MM.1S (cell line): ENCODE measurements at regions not wholly inside any gene's neighbourhood (a gene's known extent, or its start where the extent isn't known, plus 50 kb on each side); places are given as distances from the start of the nearest gene placed in this dataset.

Experiments used
- DNase-seq: peaks from one replicate; pipeline ENCODE4 v3.0.0-alpha.2; 2015
- H2AFZ ChIP-seq: fragments of 300-600 bp; sonication (generic); 2 replicates; pipeline ENCODE4 v1.6.0; 2016; ENCODE audit warnings: antibody characterized with exemption, low read length
- H3F3A ChIP-seq: fragments of 300-600 bp; sonication (generic); 2 replicates; pipeline ENCODE4 v1.6.1; 2016; ENCODE audit warnings: mild to moderate bottlenecking, antibody characterized with exemption, low read length, moderate library complexity, mixed read lengths; ENCODE audit not compliant: insufficient read depth
- H3K27ac ChIP-seq: fragments of 300-600 bp; sonication (generic); 2 replicates; pipeline ENCODE4 v1.5.1; 2016; ENCODE audit warnings: mild to moderate bottlenecking, low read length
- H3K27me3 ChIP-seq: fragments of 300-600 bp; sonication (generic); replicated peaks from 2 replicates; pipeline ENCODE4 v1.6.0; 2016; ENCODE audit warnings: low read length; ENCODE audit not compliant: insufficient read depth
- H3K36me3 ChIP-seq: fragments of 300-600 bp; sonication (generic); replicated peaks from 2 replicates; pipeline ENCODE4 v1.6.1; 2016; ENCODE audit warnings: mild to moderate bottlenecking, low read length, mixed read lengths; ENCODE audit not compliant: insufficient read depth
- H3K4me1 ChIP-seq: fragments of 300-600 bp; sonication (generic); 2 replicates; pipeline ENCODE4 v1.6.1; 2016; ENCODE audit warnings: low read length, mixed read lengths
- H3K4me2 ChIP-seq: fragments of 300-600 bp; sonication (generic); 2 replicates; pipeline ENCODE4 v1.6.0; 2016; ENCODE audit warnings: low read depth, low read length
- H3K4me3 ChIP-seq: fragments of 300-600 bp; sonication (generic); 2 replicates; pipeline ENCODE4 v1.5.1; 2016; ENCODE audit warnings: low read length, mixed read lengths
- H3K79me2 ChIP-seq: fragments of 300-600 bp; sonication (generic); 2 replicates; pipeline ENCODE4 v1.6.1; 2016; ENCODE audit warnings: mixed run types, low read length, mixed read lengths
- H3K9ac ChIP-seq: fragments of 300-600 bp; sonication (generic); 2 replicates; pipeline ENCODE4 v1.6.1; 2016; ENCODE audit warnings: low read length, mixed read lengths
- H3K9me2 ChIP-seq: fragments of 300-600 bp; sonication (generic); replicated peaks from 2 replicates; pipeline ENCODE4 v1.6.1; 2016; ENCODE audit warnings: mild to moderate bottlenecking, low read length, mixed read lengths; ENCODE audit not compliant: insufficient read depth
- H3K9me3 ChIP-seq: fragments of 300-600 bp; sonication (generic); replicated peaks from 2 replicates; pipeline ENCODE4 v1.6.1; 2016; ENCODE audit warnings: mild to moderate bottlenecking, low read length, mixed read lengths; ENCODE audit not compliant: insufficient read depth
- H4K20me1 ChIP-seq: fragments of 300-600 bp; sonication (generic); 2 replicates; pipeline ENCODE4 v1.6.1; 2016; ENCODE audit warnings: mild to moderate bottlenecking, low read length, moderate library complexity, mixed read lengths; ENCODE audit not compliant: insufficient read depth
- EZH2 ChIP-seq: fragments of 300-600 bp; sonication (generic); optimal IDR thresholded peaks from 2 replicates; pipeline ENCODE3; 2017; ENCODE audit warnings: low read depth, mild to moderate bottlenecking, antibody characterized with exemption, low read length, mixed read lengths
- EZH2phosphoT487 ChIP-seq: fragments of 300-600 bp; sonication (generic); IDR thresholded peaks from 2 replicates; pipeline ENCODE4 v1.6.1; 2018; ENCODE audit warnings: antibody characterized with exemption, low read length
- TF ChIP-seq, protein P1 (sequence below): fragments of 300-600 bp; sonication (generic); IDR thresholded peaks from 2 replicates; pipeline ENCODE4 v1.5.1; 2016; ENCODE audit warnings: antibody characterized with exemption, low read length, mixed read lengths

DNA sequence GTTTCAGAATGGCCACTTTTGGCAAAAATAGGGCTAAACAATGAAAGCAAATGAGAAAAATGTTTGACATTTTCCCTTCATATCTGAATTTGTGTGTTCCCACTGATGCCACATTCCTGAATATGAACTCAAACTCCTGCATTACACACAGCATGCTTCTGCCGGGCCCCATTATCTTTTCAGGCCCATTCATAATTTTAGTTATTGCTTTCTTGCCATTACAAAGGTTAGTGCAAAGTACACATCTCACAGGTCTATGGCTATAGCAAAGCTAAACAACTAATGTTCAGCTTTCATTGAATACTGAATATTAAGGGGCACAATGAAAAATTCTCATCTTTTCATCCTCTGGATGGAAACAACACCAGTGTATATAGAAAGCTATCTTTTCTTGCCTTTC, 568.9 kb upstream of the ZNF608 start:
- Histone ChIP-seq H4K20me1 (no peaks in the 10 kb centered on the region), H3K9ac (no peak overlapping the region), H2AFZ (no peak overlapping the region), H3K27ac (no peak overlapping the region), H3K9me3 (no peaks in the 10 kb centered on the region), H3F3A (no peaks in the 10 kb centered on the region), H3K27me3 (no peaks in the 10 kb centered on the region), H3K79me2 (no peaks in the 10 kb centered on the region), H3K9me2 (no peaks in the 10 kb centered on the region), H3K4me2 (no peak overlapping the region), H3K4me1 (no peaks in the 10 kb centered on the region), H3K36me3 (no peaks in the 10 kb centered on the region), H3K4me3 (no peak overlapping the region)
- DNase-seq = no peak
- no peak for TF ChIP-seq EZH2
- TF ChIP-seq, protein P1, sequence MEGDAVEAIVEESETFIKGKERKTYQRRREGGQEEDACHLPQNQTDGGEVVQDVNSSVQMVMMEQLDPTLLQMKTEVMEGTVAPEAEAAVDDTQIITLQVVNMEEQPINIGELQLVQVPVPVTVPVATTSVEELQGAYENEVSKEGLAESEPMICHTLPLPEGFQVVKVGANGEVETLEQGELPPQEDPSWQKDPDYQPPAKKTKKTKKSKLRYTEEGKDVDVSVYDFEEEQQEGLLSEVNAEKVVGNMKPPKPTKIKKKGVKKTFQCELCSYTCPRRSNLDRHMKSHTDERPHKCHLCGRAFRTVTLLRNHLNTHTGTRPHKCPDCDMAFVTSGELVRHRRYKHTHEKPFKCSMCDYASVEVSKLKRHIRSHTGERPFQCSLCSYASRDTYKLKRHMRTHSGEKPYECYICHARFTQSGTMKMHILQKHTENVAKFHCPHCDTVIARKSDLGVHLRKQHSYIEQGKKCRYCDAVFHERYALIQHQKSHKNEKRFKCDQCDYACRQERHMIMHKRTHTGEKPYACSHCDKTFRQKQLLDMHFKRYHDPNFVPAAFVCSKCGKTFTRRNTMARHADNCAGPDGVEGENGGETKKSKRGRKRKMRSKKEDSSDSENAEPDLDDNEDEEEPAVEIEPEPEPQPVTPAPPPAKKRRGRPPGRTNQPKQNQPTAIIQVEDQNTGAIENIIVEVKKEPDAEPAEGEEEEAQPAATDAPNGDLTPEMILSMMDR = no peak
- TF ChIP-seq EZH2phosphoT487 = no peak

DNA sequence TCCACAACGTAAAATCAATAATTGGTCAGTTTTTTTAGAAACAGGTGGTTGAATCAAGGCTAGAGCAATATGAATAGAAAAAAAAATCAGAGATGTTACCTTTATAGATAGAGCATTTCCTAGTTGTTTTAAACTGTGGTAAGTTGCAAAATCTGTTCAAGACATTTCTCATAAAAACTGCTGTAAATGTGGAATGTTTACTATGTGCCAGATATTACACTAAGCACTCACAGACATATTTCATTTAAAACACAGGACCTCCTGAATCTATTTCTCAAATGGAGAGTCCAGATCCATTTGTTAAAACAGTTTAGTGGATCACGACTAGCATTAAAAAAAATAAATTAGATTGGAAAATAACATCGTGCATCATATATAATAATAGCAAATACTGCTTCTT, 570.0 kb upstream of the ZNF608 start:
- Histone ChIP-seq H3K27ac (no peak overlapping the region), H3K4me1 (no peaks in the 10 kb centered on the region), H3K4me3 (no peak overlapping the region)

DNA sequence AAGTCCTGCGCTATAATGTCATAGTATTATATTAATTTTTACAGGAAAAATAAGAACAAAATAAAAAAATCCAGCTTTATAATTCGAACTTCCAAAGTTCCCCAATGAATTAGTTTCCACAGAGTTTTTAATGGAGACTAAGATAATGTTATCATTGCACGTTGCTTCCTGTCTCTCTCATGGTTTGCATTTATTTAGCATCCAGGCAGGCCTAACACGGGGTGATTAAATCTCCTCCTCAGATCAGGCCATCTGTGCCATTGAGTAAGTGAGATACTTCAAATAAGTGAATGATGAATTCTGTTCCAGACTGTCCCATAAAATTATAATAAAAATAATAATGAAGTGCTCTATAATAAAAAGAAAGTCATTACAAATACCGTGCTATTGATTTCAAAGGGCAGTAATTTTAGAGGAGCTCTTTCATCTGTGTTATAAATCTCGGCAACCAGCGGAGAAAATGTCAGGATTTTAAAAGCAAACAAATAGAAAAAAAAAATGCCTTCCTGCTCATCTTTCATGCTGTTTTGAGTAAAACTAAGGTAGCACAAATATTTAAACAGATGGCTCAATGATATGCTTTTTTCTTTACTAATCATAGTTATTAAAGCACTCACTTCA, 570.6 kb upstream of the ZNF608 start:
- Histone ChIP-seq H3K79me2 (no peaks in the 10 kb centered on the region), H3F3A (no peaks in the 10 kb centered on the region), H3K27me3 (no peaks in the 10 kb centered on the region), H3K9me2 (no peaks in the 10 kb centered on the region), H3K9ac (no peak overlapping the region), H3K4me2 (no peak overlapping the region), H3K4me3 (no peak overlapping the region), H3K9me3 (no peaks in the 10 kb centered on the region), H3K4me1 (no peaks in the 10 kb centered on the region), H3K36me3 (no peaks in the 10 kb centered on the region), H2AFZ (no peak overlapping the region), H3K27ac (no peak overlapping the region), H4K20me1 (no peaks in the 10 kb centered on the region)
- no peak for DNase-seq
- TF ChIP-seq EZH2 (no peak), EZH2phosphoT487 (no peak)
- TF ChIP-seq, protein P1 = no peak

More for the DNA sequence above, 570.0 kb upstream of the ZNF608 start:
- H3K9ac ChIP-seq = no peak overlapping the region
- H3F3A ChIP-seq = no peaks in the 10 kb centered on the region
- H3K27me3 ChIP-seq = no peaks in the 10 kb centered on the region
- TF ChIP-seq EZH2 (no peak), EZH2phosphoT487 (no peak)
- TF ChIP-seq, protein P1 = no peak
- no peaks in the 10 kb centered on the region for H3K9me3 ChIP-seq
- no peak overlapping the region for H3K4me2 ChIP-seq
- H4K20me1 ChIP-seq = no peaks in the 10 kb centered on the region
- H3K79me2 ChIP-seq = no peaks in the 10 kb centered on the region
- H2AFZ ChIP-seq = no peak overlapping the region
- no peak for DNase-seq
- no peaks in the 10 kb centered on the region for H3K36me3 ChIP-seq
- H3K9me2 ChIP-seq = no peaks in the 10 kb centered on the region
